ENCODE measurements at regions not wholly inside any gene's neighbourhood (a gene's known extent, or its start where the extent isn't known, plus 50 kb on each side); places are given as distances from the start of the nearest gene placed in this dataset.

DNA sequence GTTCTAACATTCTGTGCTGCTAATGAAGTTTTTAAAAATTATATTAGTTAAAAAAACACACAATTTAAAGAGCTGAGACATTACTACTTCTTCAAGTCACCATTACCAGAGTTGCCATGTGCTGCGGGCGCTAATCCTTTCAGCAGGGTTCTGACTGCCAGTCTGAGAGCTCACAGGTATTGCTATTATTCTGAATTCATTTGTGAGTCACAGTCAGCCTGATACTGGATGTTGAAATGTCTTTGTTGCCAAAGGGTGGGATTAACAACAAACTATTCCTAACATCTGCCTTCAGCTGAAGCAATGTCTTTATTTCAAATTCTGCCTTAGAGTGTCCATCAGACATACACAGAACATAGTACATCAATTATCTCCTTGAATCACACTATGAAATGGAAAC is 197.1 kb upstream of the FGF13 start:
- TF ChIP-seq, protein P1, sequence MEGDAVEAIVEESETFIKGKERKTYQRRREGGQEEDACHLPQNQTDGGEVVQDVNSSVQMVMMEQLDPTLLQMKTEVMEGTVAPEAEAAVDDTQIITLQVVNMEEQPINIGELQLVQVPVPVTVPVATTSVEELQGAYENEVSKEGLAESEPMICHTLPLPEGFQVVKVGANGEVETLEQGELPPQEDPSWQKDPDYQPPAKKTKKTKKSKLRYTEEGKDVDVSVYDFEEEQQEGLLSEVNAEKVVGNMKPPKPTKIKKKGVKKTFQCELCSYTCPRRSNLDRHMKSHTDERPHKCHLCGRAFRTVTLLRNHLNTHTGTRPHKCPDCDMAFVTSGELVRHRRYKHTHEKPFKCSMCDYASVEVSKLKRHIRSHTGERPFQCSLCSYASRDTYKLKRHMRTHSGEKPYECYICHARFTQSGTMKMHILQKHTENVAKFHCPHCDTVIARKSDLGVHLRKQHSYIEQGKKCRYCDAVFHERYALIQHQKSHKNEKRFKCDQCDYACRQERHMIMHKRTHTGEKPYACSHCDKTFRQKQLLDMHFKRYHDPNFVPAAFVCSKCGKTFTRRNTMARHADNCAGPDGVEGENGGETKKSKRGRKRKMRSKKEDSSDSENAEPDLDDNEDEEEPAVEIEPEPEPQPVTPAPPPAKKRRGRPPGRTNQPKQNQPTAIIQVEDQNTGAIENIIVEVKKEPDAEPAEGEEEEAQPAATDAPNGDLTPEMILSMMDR (IDR thresholded peaks at IDR 0.05) = no peak
- TF ChIP-seq POLR2A (IDR thresholded peaks at IDR 0.05) (no peak), POLR2AphosphoS5 (IDR thresholded peaks at IDR 0.05) (no peak), EP300 (IDR thresholded peaks at IDR 0.05) (no peak)
- H3K27me3 ChIP-seq = no peaks in the 10 kb centered on the region
- H3K9me3 ChIP-seq = no peaks in the 10 kb centered on the region
- H3K4me1 ChIP-seq = no peaks in the 10 kb centered on the region
- no peak overlapping the region for H3K4me3 ChIP-seq
- WGBS = 86% methylated on average over 2 of the region's 2 CpGs
- no peak overlapping the region for H3K27ac ChIP-seq
- no peak for DNase-seq (ENCODE audit: low spot score in 2 of 2)
- no peaks in the 10 kb centered on the region for H3K36me3 ChIP-seq

DNA sequence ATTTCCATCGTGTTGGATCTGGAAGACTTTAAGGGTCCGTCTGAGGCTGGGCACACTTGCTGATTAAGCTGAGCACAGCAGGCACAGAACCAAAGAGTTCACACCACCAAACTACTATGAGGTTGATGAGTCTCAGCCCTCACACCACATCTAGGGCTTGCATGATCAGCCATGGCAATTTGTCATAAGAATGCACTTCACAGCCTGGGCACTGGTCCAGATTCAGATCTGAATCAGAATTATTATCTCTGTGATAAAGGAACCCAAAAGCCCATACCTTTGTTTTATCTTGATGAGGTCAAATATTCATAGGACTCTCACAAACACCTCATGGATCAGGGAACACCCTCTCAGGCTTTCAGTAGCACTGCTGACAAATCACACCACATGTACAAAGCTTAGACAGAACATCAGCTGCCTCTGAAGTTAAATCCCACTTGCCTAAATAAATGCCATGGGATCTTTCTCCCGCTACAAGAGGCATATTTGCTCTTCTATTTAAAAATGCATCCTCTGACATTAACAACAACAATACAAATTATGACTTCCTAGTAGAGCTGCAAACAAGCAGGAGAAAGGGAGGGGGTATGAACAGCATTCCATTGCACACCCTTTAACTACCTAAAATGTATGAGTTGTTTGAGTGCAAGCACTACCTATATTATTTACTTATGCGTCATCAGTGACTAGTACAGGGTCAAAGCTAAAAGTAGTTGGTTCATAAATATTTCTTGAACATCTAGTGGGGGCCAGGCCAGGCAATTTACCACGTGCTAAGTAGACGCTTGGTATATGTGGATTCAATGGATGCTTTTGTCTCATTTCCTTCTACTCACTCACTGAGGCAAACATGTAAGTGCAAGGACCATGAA is 186.3 kb upstream of the FGF13 start:
- Histone ChIP-seq H3K9me3 (no peaks in the 10 kb centered on the region), H3K36me3 (no peaks in the 10 kb centered on the region), H3K4me3 (no peak overlapping the region), H3K27ac (no peak overlapping the region), H3K4me1 (no peaks in the 10 kb centered on the region), H3K27me3 (no peaks in the 10 kb centered on the region)
- no peak for DNase-seq (ENCODE audit: low spot score in 2 of 2)
- 56% methylated on average over 6 of the region's 6 CpGs for WGBS
- no peak for TF ChIP-seq POLR2AphosphoS5 (IDR thresholded peaks at IDR 0.05)
- TF ChIP-seq EP300 (IDR thresholded peaks at IDR 0.05) = no peak
- TF ChIP-seq POLR2A (IDR thresholded peaks at IDR 0.05) = no peak
- TF ChIP-seq, protein P1 (IDR thresholded peaks at IDR 0.05) = no peak

DNA sequence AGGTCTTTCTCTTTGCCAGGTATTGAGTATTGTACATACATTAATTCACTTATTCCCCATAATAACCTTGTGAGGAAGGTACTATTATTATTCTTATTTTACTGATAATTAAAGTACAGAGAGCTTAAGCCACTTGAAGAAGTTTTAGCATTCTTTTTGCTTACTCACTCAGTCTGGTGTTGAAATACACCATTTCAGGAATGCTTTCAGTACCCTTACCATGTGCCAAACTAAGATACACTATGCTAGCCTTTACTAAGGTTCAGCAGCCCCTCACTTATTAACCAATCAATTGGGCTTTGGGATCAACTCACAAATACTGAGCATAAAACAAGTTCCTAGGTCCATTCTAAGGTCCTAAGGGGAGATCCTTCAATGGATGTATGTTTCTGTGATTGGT is 179.0 kb upstream of the FGF13 start:
- TF ChIP-seq POLR2A (IDR thresholded peaks at IDR 0.05) = no peak
- TF ChIP-seq, protein P1 (IDR thresholded peaks at IDR 0.05) = no peak
- TF ChIP-seq POLR2AphosphoS5 (IDR thresholded peaks at IDR 0.05) = no peak
- no peak for TF ChIP-seq EP300 (IDR thresholded peaks at IDR 0.05)
- Histone ChIP-seq H3K4me3 (no peak overlapping the region), H3K27me3 (no peaks in the 10 kb centered on the region), H3K9me3 (no peaks in the 10 kb centered on the region), H3K27ac (no peak overlapping the region), H3K36me3 (no peaks in the 10 kb centered on the region), H3K4me1 (no peaks in the 10 kb centered on the region)
- no peak for DNase-seq (ENCODE audit: low spot score in 2 of 2)

DNA sequence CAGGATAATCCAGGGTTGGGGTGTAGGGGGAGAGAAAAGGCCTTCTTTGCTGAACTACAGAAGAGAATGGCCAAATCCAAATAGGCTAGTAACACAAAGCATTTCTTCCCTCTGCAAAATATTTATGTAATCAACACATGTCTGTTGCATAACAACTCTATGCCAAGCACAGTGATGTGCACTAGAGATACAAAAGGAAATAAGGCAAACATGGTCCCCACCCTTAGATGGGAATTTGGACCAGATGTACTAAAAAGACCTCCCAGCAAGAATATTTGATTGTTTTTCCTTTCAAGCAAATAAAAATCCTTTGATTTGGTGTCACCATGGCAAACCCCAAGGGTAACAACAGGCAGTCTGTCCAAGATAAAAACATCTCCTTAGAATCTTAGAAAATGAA is 177.6 kb upstream of the FGF13 start:
- Histone ChIP-seq H3K27me3 (no peaks in the 10 kb centered on the region), H3K27ac (no peak overlapping the region), H3K9me3 (no peaks in the 10 kb centered on the region), H3K4me3 (no peak overlapping the region), H3K36me3 (no peaks in the 10 kb centered on the region), H3K4me1 (no peaks in the 10 kb centered on the region)
- TF ChIP-seq, protein P1 (IDR thresholded peaks at IDR 0.05) = no peak
- TF ChIP-seq EP300 (IDR thresholded peaks at IDR 0.05) = no peak
- TF ChIP-seq POLR2AphosphoS5 (IDR thresholded peaks at IDR 0.05) = no peak
- no peak for TF ChIP-seq POLR2A (IDR thresholded peaks at IDR 0.05)
- no peak for DNase-seq (ENCODE audit: low spot score in 2 of 2)

DNA sequence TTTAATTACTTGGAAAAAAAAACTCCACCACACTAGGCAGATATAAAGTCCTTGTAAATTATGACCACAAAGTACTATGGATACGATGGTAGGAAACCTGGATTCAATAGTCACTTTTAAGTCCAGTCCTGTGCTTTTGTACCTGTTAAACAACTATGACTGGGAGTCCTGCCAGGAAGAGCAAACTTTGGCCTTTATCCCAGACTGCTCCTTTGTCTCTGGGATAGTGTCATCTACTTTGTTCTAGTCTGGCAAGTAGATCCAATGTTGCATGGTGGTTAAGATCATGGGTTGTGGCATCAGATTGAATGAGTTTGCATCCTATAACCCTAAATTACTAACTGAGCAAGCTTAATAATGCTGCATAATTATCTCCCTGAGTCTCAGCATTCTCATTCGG is 175.3 kb upstream of the FGF13 start:
- no peaks in the 10 kb centered on the region for H3K9me3 ChIP-seq
- no peak overlapping the region for H3K27ac ChIP-seq
- H3K4me3 ChIP-seq = no peak overlapping the region
- no peak for TF ChIP-seq POLR2A (IDR thresholded peaks at IDR 0.05)
- TF ChIP-seq POLR2AphosphoS5 (IDR thresholded peaks at IDR 0.05) = no peak
- TF ChIP-seq EP300 (IDR thresholded peaks at IDR 0.05) = no peak
- TF ChIP-seq, protein P1 (IDR thresholded peaks at IDR 0.05) = no peak
- no peaks in the 10 kb centered on the region for H3K4me1 ChIP-seq
- H3K36me3 ChIP-seq = no peaks in the 10 kb centered on the region
- DNase-seq (ENCODE audit: low spot score in 2 of 2) = no peak
- WGBS = 66% methylated on average over 2 of the region's 2 CpGs
- H3K27me3 ChIP-seq = no peaks in the 10 kb centered on the region
